Mesenchymal stem cell (in vitro differentiated cells and primary cell): ENCODE measurements at regions not wholly inside any gene's neighbourhood (a gene's known extent, or its start where the extent isn't known, plus 50 kb on each side); places are given as distances from the start of the nearest gene placed in this dataset.
"Not testable (repeated sequence)": the region's sequence is repeated elsewhere in the genome, so short reads cannot be mapped to it uniquely, and the experiment has no call there.

Experiments used
- DNase-seq: peaks from one replicate; pipeline ENCODE4 v3.0.0-alpha.2; 2013
- H2AFZ ChIP-seq: one replicate; pipeline ENCODE4 v1.6.1; 2013; ENCODE audit warnings: low read depth, mild to moderate bottlenecking, control low read depth, inconsistent platforms, low read length, moderate library complexity
- H2AK5ac ChIP-seq: 2 replicates; pipeline ENCODE4 v1.6.1; 2013; ENCODE audit warnings: low read length, moderate library complexity, mild to moderate bottlenecking, inconsistent platforms; ENCODE audit not compliant: severe bottlenecking
- H2BK120ac ChIP-seq: one replicate; pipeline ENCODE4 v1.6.1; 2013; ENCODE audit warnings: low read depth, mild to moderate bottlenecking, inconsistent platforms, low read length, moderate library complexity
- H2BK12ac ChIP-seq, 2 experiments: one replicate each; pipeline ENCODE4 v1.6.1; 2013; ENCODE audit warnings: inconsistent platforms in 2 of 2, low read length in 2 of 2, mild to moderate bottlenecking in 2 of 2, moderate library complexity in 2 of 2, control low read depth in 1 of 2
- H2BK15ac ChIP-seq: one replicate; pipeline ENCODE4 v1.6.1; 2013; ENCODE audit warnings: mild to moderate bottlenecking, low read depth, inconsistent platforms; ENCODE audit not compliant: poor library complexity, severe bottlenecking
- H2BK5ac ChIP-seq: 2 replicates; pipeline ENCODE4 v1.6.1; 2013; ENCODE audit warnings: low read depth, mild to moderate bottlenecking, low read length, control low read depth, inconsistent platforms; ENCODE audit not compliant: poor library complexity, severe bottlenecking
- H3K14ac ChIP-seq, 2 experiments: one replicate each; pipeline ENCODE4 v1.6.1; 2013; ENCODE audit warnings: inconsistent platforms in 2 of 2, low read length in 2 of 2, control low read depth in 1 of 2, mild to moderate bottlenecking in 1 of 2, moderate library complexity in 1 of 2
- H3K18ac ChIP-seq, 2 experiments: one replicate each; pipeline ENCODE4 v1.6.1; 2013; ENCODE audit warnings: inconsistent platforms in 2 of 2, low read length in 2 of 2, control low read depth in 1 of 2, low read depth in 1 of 2, mild to moderate bottlenecking in 1 of 2
- H3K23ac ChIP-seq, 2 experiments: one replicate each; pipeline ENCODE4 v1.6.1; 2013; ENCODE audit warnings: inconsistent platforms in 2 of 2, low read length in 2 of 2, mild to moderate bottlenecking in 2 of 2, moderate library complexity in 2 of 2, control low read depth in 1 of 2
- H3K27ac ChIP-seq: 2 replicates; pipeline ENCODE4 v1.5.1; 2013; ENCODE audit warnings: mild to moderate bottlenecking, moderate library complexity, low read length, control low read depth, inconsistent platforms; ENCODE audit not compliant: poor library complexity, severe bottlenecking
- H3K27me3 ChIP-seq, 2 experiments: 2 replicates each; pipeline versions ENCODE4 v1.6.1 to v1.7.0; 2013; ENCODE audit warnings: low read length in 2 of 2, mild to moderate bottlenecking in 2 of 2, moderate library complexity in 2 of 2, control low read depth in 1 of 2, inconsistent platforms in 1 of 2; ENCODE audit not compliant: control insufficient read depth in 1 of 2, insufficient read depth in 1 of 2
- H3K36me3 ChIP-seq, 2 experiments: 2 replicates each; pipeline versions ENCODE4 v1.6.1 to v1.7.0; 2013; ENCODE audit warnings: low read length in 2 of 2, control low read depth in 1 of 2, inconsistent platforms in 1 of 2, low read depth in 1 of 2, mild to moderate bottlenecking in 1 of 2; ENCODE audit not compliant: insufficient read depth in 2 of 2, control insufficient read depth in 1 of 2
- H3K4ac ChIP-seq, 2 experiments: one replicate each; pipeline ENCODE4 v1.6.1; 2013; ENCODE audit warnings: inconsistent platforms in 2 of 2, low read length in 2 of 2, mild to moderate bottlenecking in 2 of 2, moderate library complexity in 2 of 2, control low read depth in 1 of 2, low read depth in 1 of 2
- H3K4me1 ChIP-seq: 2 replicates; pipeline ENCODE4 v1.6.1; 2013; ENCODE audit warnings: low read depth, low read length, control low read depth; ENCODE audit not compliant: control insufficient read depth, insufficient read depth
- H3K4me2 ChIP-seq: 2 replicates; pipeline ENCODE4 v1.6.1; 2013; ENCODE audit warnings: low read length, mild to moderate bottlenecking, inconsistent platforms; ENCODE audit not compliant: poor library complexity, severe bottlenecking
- H3K4me3 ChIP-seq, 2 experiments: 2 replicates each; pipeline versions ENCODE4 v1.5.1 to v1.7.0; 2013; ENCODE audit warnings: low read length in 2 of 2, mild to moderate bottlenecking in 2 of 2, control low read depth in 1 of 2, low read depth in 1 of 2; ENCODE audit not compliant: insufficient read depth in 1 of 2
- H3K79me1 ChIP-seq: replicated peaks from 2 replicates; pipeline ENCODE4 v1.6.1; 2013; ENCODE audit warnings: mild to moderate bottlenecking, control low read depth, low read length, inconsistent platforms; ENCODE audit not compliant: poor library complexity, severe bottlenecking
- H3K9ac ChIP-seq: 2 replicates; pipeline ENCODE4 v1.7.0; 2013; ENCODE audit warnings: mild to moderate bottlenecking, low read length, moderate library complexity
- H3K9me3 ChIP-seq: 2 replicates; pipeline ENCODE4 v1.7.0; 2013; ENCODE audit warnings: mild to moderate bottlenecking, low read length; ENCODE audit not compliant: control insufficient read depth
- H4K8ac ChIP-seq: one replicate; pipeline ENCODE4 v1.6.1; 2013; ENCODE audit warnings: inconsistent platforms, mild to moderate bottlenecking, low read length, moderate library complexity
- H4K91ac ChIP-seq: one replicate; pipeline ENCODE4 v1.6.1; 2013; ENCODE audit warnings: mild to moderate bottlenecking, low read length, inconsistent platforms
- WGBS: methylation state at CpG from one replicate; pipeline ENCODE4 v1.1.7; 2013; ENCODE audit warnings: mixed read lengths; 5-methylcytosine and 5-hydroxymethylcytosine counted together

GRCh38 chr2:180596453-180596852, 384.0 kb upstream of the UBE2E3 start:
- Histone ChIP-seq H3K9ac (no peak overlapping the region), H3K9me3 (no peaks in the 10 kb centered on the region), H2BK15ac (no peak overlapping the region), H3K27me3 (no peaks in the 10 kb centered on the region), H2BK5ac (no peak overlapping the region), H3K79me1 (no peaks in the 10 kb centered on the region), H3K18ac (no peak overlapping the region), H3K4me1 (peaks cover 1% of the 10 kb centered on the region), H2BK12ac (no peak overlapping the region), H3K27ac (no peak overlapping the region), H4K91ac (no peak overlapping the region), H3K4me2 (no peak overlapping the region), H2BK120ac (no peak overlapping the region), H2AFZ (no peak overlapping the region), H3K14ac (no peak overlapping the region), H3K36me3 (no peaks in the 10 kb centered on the region), H3K23ac (no peak overlapping the region), H2AK5ac (no peak overlapping the region), H3K4me3 (no peak overlapping the region), H3K4ac (no peak overlapping the region), H4K8ac (no peak overlapping the region)
- DNase-seq = no peak
- WGBS = 100% methylated on average over 3 of the region's 4 CpGs

- Histone ChIP-seq H4K91ac (no peak overlapping the region), H3K27ac (no peak overlapping the region), H2BK120ac (no peak overlapping the region), H2AK5ac (no peak overlapping the region), H3K14ac (no peak overlapping the region), H3K9ac (no peak overlapping the region), H3K27me3 (no peaks in the 10 kb centered on the region), H2BK15ac (no peak overlapping the region), H3K23ac (no peak overlapping the region), H3K4me2 (no peak overlapping the region), H3K4me3 (no peak overlapping the region), H3K79me1 (no peaks in the 10 kb centered on the region), H2BK5ac (no peak overlapping the region), H3K18ac (no peak overlapping the region), H3K4me1 (no peaks in the 10 kb centered on the region), H3K4ac (no peak overlapping the region), H4K8ac (no peak overlapping the region), H3K9me3 (no peaks in the 10 kb centered on the region), H2AFZ (no peak overlapping the region), H3K36me3 (no peaks in the 10 kb centered on the region), H2BK12ac (no peak overlapping the region)
- 80% methylated on average over 1 of the region's 1 CpG for WGBS
- no peak for DNase-seq
These were observed 388.5 kb upstream of the UBE2E3 start for GRCh38 chr2:180591947-180592346.

DNA sequence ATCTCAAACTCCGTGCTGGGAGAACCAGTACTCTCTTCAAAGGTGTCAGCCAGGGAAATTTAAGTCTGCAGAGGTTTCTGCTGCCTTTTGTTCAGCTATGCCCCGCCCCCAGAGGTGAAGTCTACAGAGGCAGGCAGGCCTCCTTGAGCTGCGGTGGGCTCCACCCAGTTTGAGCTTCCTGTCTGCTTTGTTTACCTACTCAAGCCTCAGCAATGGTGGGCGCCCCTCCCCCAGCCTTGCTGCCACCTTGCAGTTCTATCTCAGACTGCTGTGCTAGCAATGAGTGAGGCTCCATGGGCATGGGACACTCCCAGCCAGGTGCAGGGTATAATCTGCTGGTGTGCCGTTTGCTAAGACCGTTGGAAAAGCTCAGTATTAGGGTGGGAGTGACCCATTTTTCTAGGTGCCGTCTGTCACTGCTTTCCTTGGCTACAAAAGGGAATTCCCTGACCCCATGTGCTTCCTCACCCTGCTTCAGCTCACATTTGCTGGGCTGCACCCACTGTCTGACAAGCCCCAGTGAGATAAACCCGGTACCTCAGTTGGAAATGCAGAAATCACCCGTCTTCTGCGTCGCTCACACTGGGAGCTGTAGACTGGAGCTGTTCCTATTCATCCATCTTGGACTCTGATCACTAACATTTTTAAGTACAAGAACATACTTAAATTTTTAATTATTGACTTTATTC, 389.2 kb upstream of the UBE2E3 start:
- H3K9ac ChIP-seq, H3K27ac ChIP-seq, H3K4me1 ChIP-seq, H3K27me3 ChIP-seq, H3K79me1 ChIP-seq, H4K91ac ChIP-seq, H3K4me2 ChIP-seq, H3K4me3 ChIP-seq, H2BK12ac ChIP-seq, DNase-seq, H3K9me3 ChIP-seq, H4K8ac ChIP-seq, H2BK5ac ChIP-seq, H2BK120ac ChIP-seq, H2BK15ac ChIP-seq, H3K23ac ChIP-seq, H3K4ac ChIP-seq, H3K36me3 ChIP-seq, H3K18ac ChIP-seq, H2AK5ac ChIP-seq: not testable (repeated sequence)
- 80% methylated on average over 9 of the region's 11 CpGs for WGBS
- peak overlapping the region; percentile 42 for H2AFZ ChIP-seq
- peak overlapping the region in 1 of 2 experiments; percentile 71 for H3K14ac ChIP-seq

DNA sequence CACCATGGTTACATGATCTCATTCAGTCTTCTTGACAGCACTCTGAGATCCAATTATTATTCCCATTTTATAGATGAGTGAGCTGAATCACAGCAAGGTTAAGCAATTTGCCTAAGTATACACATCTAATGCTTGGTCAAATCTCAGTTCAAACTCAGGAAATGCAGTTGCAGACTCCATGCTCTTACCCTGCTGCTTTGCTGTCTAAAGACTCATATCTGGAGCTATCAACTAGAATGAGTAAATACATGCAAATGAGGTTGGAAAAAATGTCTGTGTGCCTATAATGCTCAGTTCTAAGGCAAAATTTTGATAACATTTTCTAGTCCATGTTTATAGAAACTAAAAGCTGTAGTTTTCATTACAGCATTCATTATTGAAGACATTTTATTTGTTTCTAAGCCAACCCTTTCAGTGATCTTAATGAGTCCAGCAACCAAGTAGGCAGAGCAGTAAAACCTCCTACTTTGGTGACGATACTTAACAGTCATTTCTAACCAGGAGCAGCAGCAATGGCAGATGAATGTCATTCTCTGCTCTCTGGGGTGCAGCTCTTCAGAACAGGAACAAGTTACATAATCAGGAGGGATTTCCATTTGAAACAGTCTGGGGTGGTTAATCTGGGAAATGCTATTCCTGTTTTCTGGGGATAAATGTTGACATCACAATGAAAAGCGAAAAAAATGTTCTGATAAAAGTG, 396.8 kb upstream of the UBE2E3 start:
- Histone ChIP-seq H2AFZ (no peak overlapping the region), H2BK5ac (no peak overlapping the region), H3K79me1 (no peaks in the 10 kb centered on the region), H3K23ac (no peak overlapping the region), H3K4me1 (peaks cover 1% of the 10 kb centered on the region), H3K27ac (no peak overlapping the region), H3K4ac (no peak overlapping the region), H2BK12ac (no peak overlapping the region), H2BK15ac (no peak overlapping the region), H3K14ac (no peak overlapping the region), H3K4me2 (no peak overlapping the region), H3K9me3 (no peaks in the 10 kb centered on the region), H4K91ac (no peak overlapping the region), H4K8ac (no peak overlapping the region), H2BK120ac (no peak overlapping the region), H3K18ac (no peak overlapping the region), H2AK5ac (no peak overlapping the region), H3K4me3 (no peak overlapping the region), H3K27me3 (no peaks in the 10 kb centered on the region), H3K36me3 (no peaks in the 10 kb centered on the region), H3K9ac (no peak overlapping the region)
- WGBS = 93% methylated on average over 2 of the region's 2 CpGs
- no peak for DNase-seq
